Kasumi-1 (cell line): ENCODE measurements at regions not wholly inside any gene's neighbourhood (a gene's known extent, or its start where the extent isn't known, plus 50 kb on each side); places are given as distances from the start of the nearest gene placed in this dataset.
"Not testable (repeated sequence)": the region's sequence is repeated elsewhere in the genome, so short reads cannot be mapped to it uniquely, and the experiment has no call there.

Experiments used
- DNase-seq, 2 experiments: peaks; one replicate each; lab custom pipeline; 2025; lab: John Stamatoyannopoulos, UW

- DNase-seq: no peak
These were observed 531.7 kb upstream of the FLRT2 start for GRCh38 chr14:84998216-84998615.

GRCh38 chr14:85002846-85003245 is 527.1 kb upstream of the FLRT2 start:
- no peak for DNase-seq

GRCh38 chr14:85003805-85004204 is 526.1 kb upstream of the FLRT2 start:
- DNase-seq: no peak

GRCh38 chr14:85009506-85009905 is 520.4 kb upstream of the FLRT2 start:
- DNase-seq: no peak

- no peak for DNase-seq
These were observed 519.8 kb upstream of the FLRT2 start for GRCh38 chr14:85010186-85010585.

GRCh38 chr14:85016496-85016895 is 513.4 kb upstream of the FLRT2 start:
- DNase-seq: no peak

GRCh38 chr14:85023866-85024265 is 506.1 kb upstream of the FLRT2 start:
- DNase-seq: not testable (repeated sequence)

GRCh38 chr14:85024931-85025330 is 505.0 kb upstream of the FLRT2 start:
- DNase-seq: no peak

- DNase-seq: no peak
These were observed 502.1 kb upstream of the FLRT2 start for GRCh38 chr14:85027681-85028370.

GRCh38 chr14:85037411-85037810 is 492.5 kb upstream of the FLRT2 start:
- no peak for DNase-seq

- DNase-seq: no peak
These were observed 491.2 kb upstream of the FLRT2 start for GRCh38 chr14:85038526-85039352.

GRCh38 chr14:85039353-85039626 is 490.7 kb upstream of the FLRT2 start:
- no peak for DNase-seq

- no peak for DNase-seq
These were observed 489.8 kb upstream of the FLRT2 start for GRCh38 chr14:85040046-85040685.

- no peak for DNase-seq
These were observed 488.3 kb upstream of the FLRT2 start for GRCh38 chr14:85041618-85042017.

- no peak for DNase-seq
These were observed 487.6 kb upstream of the FLRT2 start for GRCh38 chr14:85042301-85042700.

- DNase-seq: no peak
These were observed 479.8 kb upstream of the FLRT2 start for GRCh38 chr14:85050180-85050579.

GRCh38 chr14:85052646-85053045 is 477.3 kb upstream of the FLRT2 start:
- DNase-seq: no peak

GRCh38 chr14:85054178-85054577 is 475.8 kb upstream of the FLRT2 start:
- DNase-seq: no peak

GRCh38 chr14:85056267-85056666 is 473.7 kb upstream of the FLRT2 start:
- no peak for DNase-seq

- no peak for DNase-seq
These were observed 472.7 kb upstream of the FLRT2 start for GRCh38 chr14:85057221-85057620.

- no peak for DNase-seq
These were observed 471.8 kb upstream of the FLRT2 start for GRCh38 chr14:85058150-85058549.

GRCh38 chr14:85060121-85060520 is 469.8 kb upstream of the FLRT2 start:
- DNase-seq: no peak

GRCh38 chr14:85061256-85061655 is 468.7 kb upstream of the FLRT2 start:
- no peak for DNase-seq
